T-helper 1 cell treated with Interleukin-12 subunit alpha and Interleukin-12 subunit beta and Interleukin-4 antibody, amounts not matched to agents 30 μg/mL and 1 μg/mL, for 36 hours (primary cell): ENCODE measurements at regions not wholly inside any gene's neighbourhood (a gene's known extent, or its start where the extent isn't known, plus 50 kb on each side); places are given as distances from the start of the nearest gene placed in this dataset.
"Not testable (repeated sequence)": the region's sequence is repeated elsewhere in the genome, so short reads cannot be mapped to it uniquely, and the experiment has no call there.

Source experiments
- H3K27ac Mint-ChIP-seq: one replicate; pipeline ENCODE4 v1.8.0; 2021; ENCODE audit warnings: mild to moderate bottlenecking, mixed read lengths
- H3K27me3 Mint-ChIP-seq: one replicate; pipeline ENCODE4 v1.8.0; 2021; ENCODE audit warnings: low read depth, mixed read lengths
- H3K36me3 Mint-ChIP-seq: one replicate; pipeline ENCODE4 v1.8.0; 2021; ENCODE audit warnings: low read depth, mixed read lengths
- H3K4me1 Mint-ChIP-seq: one replicate; pipeline ENCODE4 v1.8.0; 2021; ENCODE audit warnings: low read depth, mixed read lengths
- H3K4me3 Mint-ChIP-seq: one replicate; pipeline ENCODE4 v1.8.0; 2021; ENCODE audit warnings: mild to moderate bottlenecking, moderate library complexity, mixed read lengths
- H3K9me3 Mint-ChIP-seq: one replicate; pipeline ENCODE4 v1.8.0; 2021; ENCODE audit warnings: mixed read lengths

DNA sequence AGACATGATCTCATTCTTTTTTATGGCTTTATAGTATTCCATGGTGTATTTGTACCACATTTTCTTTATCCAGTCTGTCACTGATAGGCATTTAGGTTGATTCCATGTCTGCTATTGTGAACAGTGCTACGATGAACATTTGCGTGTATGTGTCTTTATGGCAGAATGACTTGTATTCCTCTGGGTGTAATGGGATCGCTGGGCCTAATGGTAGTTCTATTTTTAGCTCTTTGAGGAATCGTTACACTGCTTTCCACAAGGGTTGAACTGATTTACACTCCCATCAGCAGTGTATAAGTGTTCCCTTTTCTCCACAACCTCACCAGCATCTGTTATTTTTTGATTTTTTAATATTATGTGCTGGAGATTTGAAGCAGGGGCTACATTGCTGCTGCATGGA, 102.8 kb upstream of the PMEPA1 start:
- not testable (repeated sequence) for H3K27me3 Mint-ChIP-seq, H3K4me1 Mint-ChIP-seq, H3K9me3 Mint-ChIP-seq, H3K27ac Mint-ChIP-seq, H3K36me3 Mint-ChIP-seq, H3K4me3 Mint-ChIP-seq

DNA sequence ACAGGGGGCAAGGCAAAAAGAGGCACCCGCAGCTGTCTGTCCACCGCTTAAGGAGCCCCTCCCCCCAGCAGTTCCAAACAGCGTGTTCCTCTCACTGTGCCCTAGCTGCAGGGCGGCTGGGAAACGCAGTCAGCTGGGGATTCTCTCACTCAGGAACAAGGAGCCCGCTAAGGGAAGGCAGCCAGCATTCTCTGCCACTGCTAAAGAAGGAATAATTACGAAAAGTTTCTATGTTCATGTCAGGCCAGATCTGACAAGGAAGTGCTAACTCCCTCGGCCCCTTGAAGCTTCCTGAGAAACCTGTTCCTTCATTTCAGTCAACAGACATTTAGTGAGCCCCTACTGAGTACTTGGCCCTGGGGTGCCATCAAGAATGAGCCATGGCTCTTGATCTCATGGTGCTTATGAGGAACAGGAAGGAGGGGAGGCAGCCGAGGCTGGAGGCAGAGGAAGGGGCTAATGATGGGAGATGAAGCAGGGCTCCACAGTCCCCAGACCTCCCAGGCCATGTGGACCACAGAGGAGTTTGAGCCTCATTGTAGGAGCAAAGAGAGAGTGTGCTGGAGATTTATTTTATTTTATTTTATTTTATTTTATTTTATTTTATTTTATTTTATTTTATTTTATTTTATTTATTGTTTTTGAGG, 101.7 kb upstream of the PMEPA1 start:
- H3K27ac Mint-ChIP-seq, result no peak overlapping the region
- no peaks in the 10 kb centered on the region for H3K4me1 Mint-ChIP-seq
- H3K9me3 Mint-ChIP-seq, result no peaks in the 10 kb centered on the region
- no peaks in the 10 kb centered on the region for H3K36me3 Mint-ChIP-seq
- H3K4me3 Mint-ChIP-seq, result no peak overlapping the region
- H3K27me3 Mint-ChIP-seq, result no peaks in the 10 kb centered on the region

DNA sequence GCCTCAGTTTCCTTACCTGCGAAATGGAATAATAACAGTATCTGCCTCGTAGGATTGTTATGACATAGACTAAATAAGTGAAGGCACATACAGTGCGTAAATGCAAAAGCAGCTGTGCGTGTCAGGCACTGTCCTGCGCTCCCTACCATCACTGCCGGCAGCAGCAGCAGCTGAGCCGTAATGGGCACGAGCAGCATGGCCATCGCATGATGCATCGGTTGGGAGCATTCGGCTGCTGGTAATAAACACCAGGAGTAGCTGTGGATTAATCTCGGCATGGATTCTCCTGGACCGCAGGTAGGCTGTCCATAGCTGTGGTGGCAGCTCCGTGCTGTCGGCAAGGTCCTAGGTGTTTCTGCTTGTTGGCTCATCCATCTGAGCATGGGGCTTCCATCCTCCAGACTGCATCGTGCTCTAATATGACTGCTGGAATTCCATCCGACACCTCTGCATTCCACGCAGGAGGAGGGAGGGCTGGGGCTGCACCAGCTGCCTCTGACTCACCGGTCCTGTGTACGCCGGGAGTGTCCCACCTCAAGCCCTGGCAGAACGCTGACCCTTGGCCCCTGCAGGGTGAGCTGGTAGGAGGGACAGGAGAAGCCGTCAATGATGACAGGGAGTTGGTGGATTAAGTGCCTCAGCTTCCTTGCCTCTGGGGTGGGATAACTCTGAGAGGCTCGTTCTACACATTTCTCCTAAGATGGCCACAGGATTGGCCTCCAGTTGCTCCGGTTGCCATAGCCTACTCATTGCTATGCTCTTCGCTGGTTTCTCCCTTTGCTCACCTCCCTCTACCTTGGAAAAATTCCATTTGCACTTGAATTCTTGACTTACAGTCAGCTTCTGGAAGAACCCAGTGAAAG, 100.9 kb upstream of the PMEPA1 start:
- Mint-ChIP-seq H3K9me3 (no peaks in the 10 kb centered on the region), H3K27me3 (no peaks in the 10 kb centered on the region), H3K4me1 (no peaks in the 10 kb centered on the region), H3K36me3 (no peaks in the 10 kb centered on the region), H3K4me3 (no peak overlapping the region), H3K27ac (no peak overlapping the region)

DNA sequence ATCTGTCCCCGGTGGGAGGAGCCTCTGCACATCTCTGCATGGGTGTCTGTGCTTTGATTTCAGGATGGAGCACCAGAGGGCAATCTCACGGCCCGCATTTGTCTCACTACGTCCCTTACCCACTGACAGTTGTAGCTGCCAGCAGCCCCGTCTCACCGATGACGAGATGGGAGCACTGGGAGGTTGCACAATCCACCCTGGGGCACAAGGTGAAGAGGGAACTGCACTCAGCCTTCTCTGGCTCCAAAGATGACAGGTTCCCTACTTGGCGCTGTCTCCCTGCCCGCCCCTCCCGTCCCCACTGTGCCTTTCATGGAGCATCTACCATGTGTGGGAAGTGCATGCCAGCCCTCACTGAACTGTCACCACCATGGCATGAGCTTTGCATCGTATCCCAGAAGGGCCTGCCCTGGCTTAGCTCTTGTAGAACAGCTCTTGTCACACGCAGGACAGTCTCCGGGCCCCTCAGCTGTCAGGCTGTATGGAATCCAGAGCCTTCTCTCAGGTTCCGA, 99.9 kb upstream of the PMEPA1 start:
- H3K4me3 Mint-ChIP-seq, result no peak overlapping the region
- no peaks in the 10 kb centered on the region for H3K9me3 Mint-ChIP-seq

DNA sequence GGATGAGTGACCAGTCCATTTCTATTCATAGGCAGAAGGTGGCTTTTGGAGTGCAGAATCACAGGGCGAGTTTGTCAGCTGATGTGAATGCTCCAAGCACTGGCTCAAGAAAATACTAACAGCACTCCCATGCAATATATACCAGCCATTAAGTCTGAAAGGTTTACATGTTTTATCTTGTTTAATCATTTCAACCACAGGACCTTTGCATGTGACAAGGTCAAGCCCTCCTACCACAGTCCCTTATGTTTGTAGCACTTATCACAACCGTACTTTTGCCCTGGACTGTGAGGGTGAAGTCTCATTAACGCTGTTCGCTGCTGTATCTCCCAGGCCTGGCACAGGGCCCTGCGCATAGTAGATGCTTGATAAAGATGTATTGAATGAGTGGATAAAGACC, 99.3 kb upstream of the PMEPA1 start:
- Mint-ChIP-seq H3K9me3 (no peaks in the 10 kb centered on the region), H3K4me3 (no peak overlapping the region), H3K27me3 (no peaks in the 10 kb centered on the region), H3K4me1 (no peaks in the 10 kb centered on the region), H3K36me3 (no peaks in the 10 kb centered on the region), H3K27ac (no peak overlapping the region)

More for the DNA sequence above, 99.9 kb upstream of the PMEPA1 start:
- Mint-ChIP-seq H3K27ac (no peak overlapping the region), H3K27me3 (no peaks in the 10 kb centered on the region), H3K36me3 (no peaks in the 10 kb centered on the region), H3K4me1 (no peaks in the 10 kb centered on the region)

DNA sequence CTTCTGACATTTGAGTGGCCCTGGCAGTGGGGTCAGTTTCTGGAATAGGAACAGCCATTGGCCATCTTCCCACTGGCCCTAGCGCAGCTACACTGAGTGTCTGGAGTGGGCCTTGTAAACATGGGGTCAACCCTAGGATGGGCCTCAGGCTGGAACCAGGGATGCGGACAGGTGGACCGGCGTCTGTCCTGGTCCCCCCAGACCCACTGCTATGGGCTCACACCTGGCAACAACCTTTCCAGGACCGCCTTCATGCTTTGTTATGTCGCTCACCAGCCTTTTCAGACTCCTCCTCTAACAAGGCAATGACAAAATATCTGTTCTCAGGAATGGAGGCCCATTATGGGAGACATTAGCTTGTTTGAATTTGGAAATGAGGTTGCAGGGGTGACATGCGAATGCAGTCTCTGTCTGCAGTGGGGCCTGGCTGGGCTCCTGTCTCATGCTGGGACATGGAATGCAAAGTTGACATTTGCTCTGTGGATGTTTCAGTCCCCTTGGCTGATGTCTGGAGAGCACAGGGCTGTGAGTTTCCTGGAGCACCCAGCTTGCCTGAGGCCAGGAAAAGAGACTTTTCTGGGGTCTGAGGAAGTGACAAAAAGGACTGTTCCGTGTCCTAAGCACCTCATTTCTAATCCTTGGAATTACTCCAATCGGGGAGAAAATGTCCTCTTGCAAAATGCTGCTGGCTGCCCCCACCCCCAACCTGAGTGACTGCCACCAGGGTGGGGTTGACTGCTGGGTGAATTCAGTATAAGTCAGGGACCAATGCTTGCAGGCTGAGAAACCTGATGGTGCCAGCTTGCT, 98.7 kb upstream of the PMEPA1 start:
- no peaks in the 10 kb centered on the region for H3K9me3 Mint-ChIP-seq
- H3K27me3 Mint-ChIP-seq, result no peaks in the 10 kb centered on the region
- H3K4me1 Mint-ChIP-seq, result no peaks in the 10 kb centered on the region
- no peak overlapping the region for H3K4me3 Mint-ChIP-seq
- H3K36me3 Mint-ChIP-seq, result no peaks in the 10 kb centered on the region
- H3K27ac Mint-ChIP-seq, result no peak overlapping the region

DNA sequence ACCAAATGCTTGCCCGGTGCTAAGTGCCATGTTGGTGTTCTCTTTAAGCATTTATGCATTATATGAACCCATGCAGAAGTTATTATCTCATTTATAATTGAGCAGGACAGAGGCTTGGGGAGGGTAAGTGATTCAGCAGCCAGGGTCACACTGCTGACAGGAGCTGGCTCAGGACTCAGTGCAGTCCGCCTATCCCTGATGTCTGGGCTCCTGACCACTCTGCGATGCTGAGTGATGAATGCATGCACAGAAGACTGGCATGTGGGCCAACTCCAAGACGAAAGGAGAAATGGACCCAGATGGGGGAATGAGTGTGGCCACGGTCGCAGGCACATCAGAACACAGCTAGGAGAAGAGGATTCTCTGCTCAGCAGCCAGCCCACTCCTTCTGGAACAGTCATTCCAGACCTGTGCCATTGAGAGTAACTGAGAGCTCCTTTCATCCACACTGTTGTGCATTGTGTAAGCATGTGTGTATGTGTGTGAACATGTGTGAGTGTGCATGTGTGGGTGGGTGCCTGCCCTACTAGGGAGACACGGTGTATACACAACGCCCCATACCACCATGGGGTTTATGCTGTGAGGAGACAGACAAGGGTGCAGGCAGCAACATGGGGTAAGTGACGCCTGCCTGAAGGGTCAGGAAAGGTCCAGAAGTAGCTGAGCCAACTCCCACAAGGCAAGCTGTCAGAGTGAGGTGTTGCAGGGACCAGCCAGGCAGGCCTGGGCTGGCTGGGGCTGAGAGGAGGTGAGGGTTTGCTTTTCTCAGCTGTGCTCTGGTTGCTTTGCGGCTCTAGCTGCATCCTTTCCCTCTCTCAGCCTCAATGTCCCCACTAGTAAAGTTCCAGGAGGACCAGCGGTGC, 97.8 kb upstream of the PMEPA1 start:
- no peak overlapping the region for H3K27ac Mint-ChIP-seq
- H3K36me3 Mint-ChIP-seq, result no peaks in the 10 kb centered on the region
- no peak overlapping the region for H3K4me3 Mint-ChIP-seq
- H3K9me3 Mint-ChIP-seq, result no peaks in the 10 kb centered on the region
- H3K27me3 Mint-ChIP-seq, result no peaks in the 10 kb centered on the region
- H3K4me1 Mint-ChIP-seq, result no peaks in the 10 kb centered on the region

DNA sequence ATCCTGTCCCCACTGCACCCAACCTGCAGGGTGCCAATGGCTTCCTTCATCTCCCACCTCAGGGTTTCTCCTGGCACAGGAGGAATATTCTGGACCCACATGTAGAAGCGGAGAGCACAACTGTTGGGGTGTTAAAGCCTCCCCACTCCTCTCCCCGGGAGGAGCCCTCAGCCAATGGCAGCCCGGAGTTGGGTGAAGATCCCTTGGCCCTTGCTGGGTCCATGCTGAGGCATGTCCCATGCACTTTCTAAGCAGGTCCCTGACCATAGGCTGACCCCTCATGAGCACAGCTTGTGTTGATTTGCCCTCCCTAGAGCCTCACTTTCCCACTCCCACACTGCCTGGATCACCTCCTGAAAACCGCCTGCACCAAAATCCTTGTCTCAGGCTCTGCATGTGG, 97.2 kb upstream of the PMEPA1 start:
- Mint-ChIP-seq H3K36me3 (no peaks in the 10 kb centered on the region), H3K9me3 (no peaks in the 10 kb centered on the region), H3K4me3 (no peak overlapping the region), H3K27ac (no peak overlapping the region), H3K27me3 (no peaks in the 10 kb centered on the region), H3K4me1 (no peaks in the 10 kb centered on the region)

DNA sequence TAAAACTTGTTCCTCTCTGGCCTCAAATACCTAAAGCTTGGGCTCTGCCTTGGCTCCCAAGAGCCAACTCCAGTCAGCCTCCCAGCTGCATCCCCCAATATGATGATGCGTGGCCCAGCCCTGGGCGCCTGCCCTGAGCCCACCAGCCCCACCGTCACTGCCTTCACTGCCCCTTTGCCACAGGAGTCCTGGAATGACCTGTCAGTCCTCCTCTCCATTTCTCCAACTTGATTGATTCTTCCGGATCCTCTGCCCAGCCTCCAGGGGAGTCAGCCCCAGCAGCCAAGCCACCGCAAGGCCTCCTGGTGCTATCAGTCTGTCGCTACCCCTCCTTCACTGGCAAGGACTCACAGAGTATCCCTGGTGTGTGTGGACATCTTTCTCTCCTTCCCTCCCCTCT, 96.7 kb upstream of the PMEPA1 start:
- no peak overlapping the region for H3K4me3 Mint-ChIP-seq
- no peaks in the 10 kb centered on the region for H3K4me1 Mint-ChIP-seq
- H3K27me3 Mint-ChIP-seq, result no peaks in the 10 kb centered on the region
- no peak overlapping the region for H3K27ac Mint-ChIP-seq
- no peaks in the 10 kb centered on the region for H3K9me3 Mint-ChIP-seq
- no peaks in the 10 kb centered on the region for H3K36me3 Mint-ChIP-seq

DNA sequence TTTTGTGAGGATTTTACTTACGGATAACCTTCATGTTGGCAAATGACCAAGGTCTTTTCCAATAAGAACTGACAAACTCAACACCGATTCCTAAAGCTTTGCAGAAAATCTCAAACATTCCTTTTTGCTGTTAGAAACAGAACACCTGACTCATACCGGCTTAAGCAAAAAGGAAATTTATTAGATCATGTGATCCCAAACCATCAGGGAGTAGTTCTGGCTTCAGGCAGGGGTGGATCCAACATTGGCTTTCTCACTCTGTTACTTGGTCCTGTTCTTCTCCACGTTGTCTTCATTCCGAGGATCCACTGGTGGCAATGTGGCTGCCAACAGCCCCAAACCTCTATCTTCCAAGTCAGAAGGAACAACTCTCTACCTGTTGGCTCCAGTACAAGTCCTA, 95.9 kb upstream of the PMEPA1 start:
- Mint-ChIP-seq H3K36me3 (no peaks in the 10 kb centered on the region), H3K9me3 (no peaks in the 10 kb centered on the region), H3K4me3 (no peak overlapping the region), H3K27me3 (no peaks in the 10 kb centered on the region), H3K4me1 (no peaks in the 10 kb centered on the region), H3K27ac (no peak overlapping the region)

DNA sequence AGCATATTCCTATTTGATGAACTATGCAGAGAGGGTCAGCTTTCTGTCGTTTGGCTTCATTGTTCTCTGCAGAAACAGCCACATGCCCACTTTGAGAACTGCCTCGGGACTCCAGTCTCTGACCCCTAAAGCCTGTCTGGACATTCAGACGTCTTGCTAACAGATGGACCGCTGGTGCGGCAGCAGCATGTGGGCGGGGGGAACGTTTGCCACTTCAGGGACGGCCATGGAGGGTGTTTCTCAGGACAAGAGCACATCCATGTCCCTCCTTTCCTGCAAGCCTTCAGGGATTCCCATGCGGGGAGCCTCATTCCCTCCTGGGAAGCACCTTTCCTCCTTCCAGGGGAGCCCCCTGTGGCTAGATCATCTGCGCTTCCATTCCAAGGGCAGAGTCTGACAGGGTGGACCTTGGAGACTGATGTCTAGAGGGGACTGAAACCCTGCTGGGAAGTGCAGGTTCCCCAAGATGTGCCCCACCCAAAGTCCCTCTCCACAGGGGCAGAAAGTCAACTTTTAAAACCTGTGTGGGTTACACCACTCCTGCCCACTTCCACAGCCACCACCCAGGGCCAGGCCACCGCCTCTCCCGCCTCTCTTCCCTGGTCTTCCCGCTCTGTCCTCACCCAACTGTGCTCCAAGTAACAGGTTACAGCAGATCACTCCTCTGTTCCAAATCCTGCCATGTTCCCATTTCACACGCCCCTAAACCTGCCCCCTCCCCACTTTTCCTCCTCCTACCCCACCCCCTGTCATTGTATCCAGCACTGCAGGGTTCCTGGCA, 94.8 kb upstream of the PMEPA1 start:
- no peak overlapping the region for H3K27ac Mint-ChIP-seq
- no peak overlapping the region for H3K4me3 Mint-ChIP-seq
- H3K4me1 Mint-ChIP-seq, result no peaks in the 10 kb centered on the region

DNA sequence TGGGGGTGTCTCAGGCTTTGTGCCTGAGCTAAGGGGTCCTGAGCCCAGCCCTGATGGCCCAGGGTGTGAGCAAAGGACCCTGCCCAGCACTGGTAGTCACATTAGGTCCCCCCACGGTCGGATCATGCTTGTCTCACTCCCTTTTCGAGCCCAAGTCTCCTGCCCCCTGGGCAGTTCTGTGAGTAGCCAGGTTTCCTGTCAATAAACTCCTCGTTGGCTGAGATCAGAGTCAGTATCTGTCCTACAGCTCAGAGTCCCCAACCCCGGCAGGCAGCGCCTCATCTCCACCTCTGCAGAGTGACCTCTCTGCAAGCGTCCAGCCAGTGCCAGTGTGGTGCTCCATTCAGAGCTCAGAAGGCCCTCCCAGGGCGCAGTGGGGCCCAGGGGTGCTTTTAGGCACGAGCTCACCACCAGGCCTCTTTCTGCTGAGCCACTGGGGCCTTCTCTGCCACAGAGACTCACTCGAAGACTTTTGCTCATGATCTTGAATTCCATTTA, 93.7 kb upstream of the PMEPA1 start:
- Mint-ChIP-seq H3K9me3 (no peaks in the 10 kb centered on the region), H3K4me3 (no peak overlapping the region), H3K4me1 (no peaks in the 10 kb centered on the region), H3K27ac (no peak overlapping the region), H3K27me3 (no peaks in the 10 kb centered on the region), H3K36me3 (no peaks in the 10 kb centered on the region)

More for the DNA sequence above, 94.8 kb upstream of the PMEPA1 start:
- H3K9me3 Mint-ChIP-seq, result no peaks in the 10 kb centered on the region
- no peaks in the 10 kb centered on the region for H3K27me3 Mint-ChIP-seq
- no peaks in the 10 kb centered on the region for H3K36me3 Mint-ChIP-seq

DNA sequence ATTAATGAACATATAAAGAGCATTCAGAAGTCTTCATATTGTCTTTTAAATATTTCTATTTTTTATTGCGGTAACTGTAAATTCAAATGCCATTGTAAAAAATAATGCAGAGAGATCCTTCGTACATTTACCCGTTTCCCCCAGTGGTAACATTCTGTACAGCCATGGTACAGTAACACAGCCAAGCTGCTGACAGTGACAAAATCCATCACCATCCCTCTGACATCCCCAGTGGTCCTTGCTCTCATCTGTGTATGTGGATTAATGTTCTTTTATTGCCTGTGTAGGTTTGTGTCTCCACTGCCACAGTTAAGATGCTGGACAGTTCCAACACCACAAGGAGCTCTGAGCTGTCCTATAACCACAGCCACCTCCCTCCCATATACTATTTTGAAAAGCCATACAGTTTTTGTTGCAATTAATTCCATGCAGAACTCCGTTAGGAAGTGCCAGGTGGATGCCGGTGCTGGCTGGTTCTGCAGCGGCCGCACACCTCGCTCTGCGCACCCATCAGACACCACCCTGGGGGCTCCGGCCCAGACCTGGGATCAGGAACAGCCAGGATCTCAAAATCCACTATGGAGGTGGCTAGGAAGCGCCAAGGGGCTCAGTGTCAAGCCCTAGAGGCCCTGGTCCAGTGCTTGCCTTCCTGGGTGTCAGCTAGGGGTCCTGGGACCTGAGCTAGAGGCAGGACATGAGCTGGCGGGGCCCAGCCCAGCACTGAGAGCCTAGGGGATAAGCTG, 93.1 kb upstream of the PMEPA1 start:
- no peaks in the 10 kb centered on the region for H3K36me3 Mint-ChIP-seq
- no peaks in the 10 kb centered on the region for H3K4me1 Mint-ChIP-seq
- no peak overlapping the region for H3K4me3 Mint-ChIP-seq
- no peaks in the 10 kb centered on the region for H3K27me3 Mint-ChIP-seq
- H3K9me3 Mint-ChIP-seq, result no peaks in the 10 kb centered on the region
- no peak overlapping the region for H3K27ac Mint-ChIP-seq
